ENCODE measurements at regions not wholly inside any gene's neighbourhood (a gene's known extent, or its start where the extent isn't known, plus 50 kb on each side); places are given as distances from the start of the nearest gene placed in this dataset.

DNA sequence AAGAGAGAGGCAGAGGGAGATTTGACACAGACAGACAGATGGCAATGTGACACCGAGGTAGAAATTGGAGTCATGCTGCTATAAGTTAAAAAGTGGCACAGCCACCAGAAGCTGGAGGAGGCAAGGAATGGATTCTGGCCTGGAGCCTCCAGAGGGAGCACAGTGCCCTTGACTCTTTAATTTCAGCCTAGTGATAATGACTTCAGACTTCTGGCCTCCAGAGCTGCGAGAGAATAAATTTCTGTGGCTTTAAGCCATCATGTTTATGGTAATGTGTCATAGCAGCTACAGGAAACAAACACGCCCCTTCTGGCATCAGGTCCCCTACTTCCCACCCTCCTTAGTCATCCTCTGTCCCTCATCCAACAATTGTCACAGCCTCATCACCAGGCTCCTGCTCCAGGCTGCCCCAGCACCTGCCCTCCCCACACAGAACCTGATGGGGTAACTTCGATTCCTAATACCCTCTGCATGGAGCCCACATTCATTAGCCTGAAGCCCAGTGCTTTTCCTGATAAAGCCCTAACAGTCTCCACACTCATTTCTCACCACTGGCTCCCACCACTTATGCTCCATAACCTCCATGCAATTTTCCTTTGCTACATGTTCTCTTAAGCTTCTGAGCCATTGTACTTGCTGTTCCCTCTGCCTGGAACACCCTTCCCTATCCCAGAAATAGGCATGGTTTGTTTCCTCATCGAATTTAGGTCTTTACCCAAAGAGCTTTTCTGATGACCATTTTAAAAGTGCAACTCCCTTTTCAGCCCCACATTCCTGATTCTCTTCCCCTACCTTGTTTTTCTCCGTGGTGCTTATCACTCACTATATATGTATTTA, 69.7 kb upstream of the TOX2 start:
- TF ChIP-seq, protein P1, sequence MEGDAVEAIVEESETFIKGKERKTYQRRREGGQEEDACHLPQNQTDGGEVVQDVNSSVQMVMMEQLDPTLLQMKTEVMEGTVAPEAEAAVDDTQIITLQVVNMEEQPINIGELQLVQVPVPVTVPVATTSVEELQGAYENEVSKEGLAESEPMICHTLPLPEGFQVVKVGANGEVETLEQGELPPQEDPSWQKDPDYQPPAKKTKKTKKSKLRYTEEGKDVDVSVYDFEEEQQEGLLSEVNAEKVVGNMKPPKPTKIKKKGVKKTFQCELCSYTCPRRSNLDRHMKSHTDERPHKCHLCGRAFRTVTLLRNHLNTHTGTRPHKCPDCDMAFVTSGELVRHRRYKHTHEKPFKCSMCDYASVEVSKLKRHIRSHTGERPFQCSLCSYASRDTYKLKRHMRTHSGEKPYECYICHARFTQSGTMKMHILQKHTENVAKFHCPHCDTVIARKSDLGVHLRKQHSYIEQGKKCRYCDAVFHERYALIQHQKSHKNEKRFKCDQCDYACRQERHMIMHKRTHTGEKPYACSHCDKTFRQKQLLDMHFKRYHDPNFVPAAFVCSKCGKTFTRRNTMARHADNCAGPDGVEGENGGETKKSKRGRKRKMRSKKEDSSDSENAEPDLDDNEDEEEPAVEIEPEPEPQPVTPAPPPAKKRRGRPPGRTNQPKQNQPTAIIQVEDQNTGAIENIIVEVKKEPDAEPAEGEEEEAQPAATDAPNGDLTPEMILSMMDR (conservative IDR thresholded peaks at IDR 0.05) = no peak
- no peak for TF ChIP-seq ZFX (IDR thresholded peaks at IDR 0.05)

All from C4-2B (cell line).